Gastroesophageal sphincter (tissue), 3 donors: ENCODE measurements at regions not wholly inside any gene's neighbourhood (a gene's known extent, or its start where the extent isn't known, plus 50 kb on each side); places are given as distances from the start of the nearest gene placed in this dataset.

Experiments used
- EP300 ChIP-seq: sonication (generic); formaldehyde crosslinking; IDR thresholded peaks from one replicate; pipeline ENCODE4 v1.6.1; 2017; ENCODE audit warnings: antibody characterized with exemption, mild to moderate bottlenecking
- POLR2AphosphoS5 ChIP-seq: sonication (generic); formaldehyde crosslinking; IDR thresholded peaks from one replicate; pipeline ENCODE4 v1.6.1; 2017; ENCODE audit warnings: antibody characterized with exemption
- TF ChIP-seq, protein P1 (sequence below), 4 experiments: fragments of 200-600 bp in 2 of 4; fragments of 450-650 bp in 2 of 4; sonication (generic) in 1 of 4; IDR thresholded peaks; one replicate each; pipeline ENCODE4 v1.5.1; 2017 to 2019; ENCODE audit warnings: antibody characterized with exemption in 4 of 4, mild to moderate bottlenecking in 2 of 4, moderate library complexity in 2 of 4

DNA sequence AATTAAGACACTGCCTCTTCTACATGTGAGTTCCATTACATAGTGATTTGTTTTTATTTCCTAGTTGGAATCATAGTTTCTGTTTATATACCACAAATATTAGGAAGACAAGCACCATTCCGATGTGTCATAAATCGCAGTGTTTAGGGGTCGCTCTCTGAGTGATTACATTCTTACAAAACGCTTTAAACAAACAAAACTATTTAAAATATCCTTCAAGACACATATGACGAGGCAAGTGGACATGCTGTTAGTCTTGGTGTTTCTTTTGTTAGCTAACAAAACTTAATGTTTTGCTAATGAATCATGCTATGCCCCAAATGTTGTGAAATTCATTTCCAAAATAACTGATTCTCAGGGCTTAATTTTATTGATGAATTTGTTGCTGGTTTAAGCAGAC, 1219.3 kb upstream of the PRKX start:
- no peak for TF ChIP-seq EP300
- TF ChIP-seq POLR2AphosphoS5 = no peak
- TF ChIP-seq, protein P1, sequence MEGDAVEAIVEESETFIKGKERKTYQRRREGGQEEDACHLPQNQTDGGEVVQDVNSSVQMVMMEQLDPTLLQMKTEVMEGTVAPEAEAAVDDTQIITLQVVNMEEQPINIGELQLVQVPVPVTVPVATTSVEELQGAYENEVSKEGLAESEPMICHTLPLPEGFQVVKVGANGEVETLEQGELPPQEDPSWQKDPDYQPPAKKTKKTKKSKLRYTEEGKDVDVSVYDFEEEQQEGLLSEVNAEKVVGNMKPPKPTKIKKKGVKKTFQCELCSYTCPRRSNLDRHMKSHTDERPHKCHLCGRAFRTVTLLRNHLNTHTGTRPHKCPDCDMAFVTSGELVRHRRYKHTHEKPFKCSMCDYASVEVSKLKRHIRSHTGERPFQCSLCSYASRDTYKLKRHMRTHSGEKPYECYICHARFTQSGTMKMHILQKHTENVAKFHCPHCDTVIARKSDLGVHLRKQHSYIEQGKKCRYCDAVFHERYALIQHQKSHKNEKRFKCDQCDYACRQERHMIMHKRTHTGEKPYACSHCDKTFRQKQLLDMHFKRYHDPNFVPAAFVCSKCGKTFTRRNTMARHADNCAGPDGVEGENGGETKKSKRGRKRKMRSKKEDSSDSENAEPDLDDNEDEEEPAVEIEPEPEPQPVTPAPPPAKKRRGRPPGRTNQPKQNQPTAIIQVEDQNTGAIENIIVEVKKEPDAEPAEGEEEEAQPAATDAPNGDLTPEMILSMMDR (IDR thresholded peaks at IDR 0.05) = no peak
